ENCODE measurements at regions not wholly inside any gene's neighbourhood (a gene's known extent, or its start where the extent isn't known, plus 50 kb on each side); places are given as distances from the start of the nearest gene placed in this dataset.

DNA sequence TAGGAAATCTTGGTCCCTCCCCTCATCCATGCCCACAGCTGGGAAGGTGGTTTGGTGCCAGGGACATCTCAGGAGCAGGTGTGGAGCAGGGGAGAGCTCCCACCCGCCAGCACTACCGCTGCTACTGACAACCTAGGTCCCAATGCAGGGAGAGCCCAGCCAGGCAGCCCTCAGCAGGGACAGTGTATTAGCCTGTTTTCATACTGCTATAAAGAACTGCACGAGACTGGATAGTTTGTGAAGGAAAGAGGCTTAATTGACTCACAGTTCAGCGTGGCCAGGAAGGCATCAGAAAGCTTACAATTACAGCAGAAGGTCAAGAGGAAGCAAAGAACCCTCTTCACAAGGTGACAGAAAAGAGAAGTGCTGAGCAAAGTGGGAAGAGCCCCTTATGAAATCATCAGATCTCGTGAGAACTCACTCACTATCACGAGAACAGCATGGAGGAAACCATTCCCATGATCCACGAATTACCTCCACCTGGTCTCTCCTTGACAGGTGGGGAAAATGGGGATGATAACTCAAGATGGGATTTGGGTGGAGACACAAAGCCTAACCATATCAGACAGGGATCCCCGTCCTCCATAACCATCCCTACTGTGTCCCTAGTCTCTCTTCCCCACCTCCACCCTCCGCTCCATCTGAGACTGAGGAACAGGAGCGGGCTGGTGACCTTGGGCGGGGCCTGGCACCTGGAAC is 218.6 kb downstream of the TBC1D2B start:
- TF ChIP-seq EZH2 (optimal IDR thresholded peaks at IDR 0.05; ENCODE audit: low read depth, low read length), result no peak
- TF ChIP-seq, protein P1, sequence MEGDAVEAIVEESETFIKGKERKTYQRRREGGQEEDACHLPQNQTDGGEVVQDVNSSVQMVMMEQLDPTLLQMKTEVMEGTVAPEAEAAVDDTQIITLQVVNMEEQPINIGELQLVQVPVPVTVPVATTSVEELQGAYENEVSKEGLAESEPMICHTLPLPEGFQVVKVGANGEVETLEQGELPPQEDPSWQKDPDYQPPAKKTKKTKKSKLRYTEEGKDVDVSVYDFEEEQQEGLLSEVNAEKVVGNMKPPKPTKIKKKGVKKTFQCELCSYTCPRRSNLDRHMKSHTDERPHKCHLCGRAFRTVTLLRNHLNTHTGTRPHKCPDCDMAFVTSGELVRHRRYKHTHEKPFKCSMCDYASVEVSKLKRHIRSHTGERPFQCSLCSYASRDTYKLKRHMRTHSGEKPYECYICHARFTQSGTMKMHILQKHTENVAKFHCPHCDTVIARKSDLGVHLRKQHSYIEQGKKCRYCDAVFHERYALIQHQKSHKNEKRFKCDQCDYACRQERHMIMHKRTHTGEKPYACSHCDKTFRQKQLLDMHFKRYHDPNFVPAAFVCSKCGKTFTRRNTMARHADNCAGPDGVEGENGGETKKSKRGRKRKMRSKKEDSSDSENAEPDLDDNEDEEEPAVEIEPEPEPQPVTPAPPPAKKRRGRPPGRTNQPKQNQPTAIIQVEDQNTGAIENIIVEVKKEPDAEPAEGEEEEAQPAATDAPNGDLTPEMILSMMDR (IDR thresholded peaks at IDR 0.05; ENCODE audit: low read length), result no peak
- TF ChIP-seq EZH2phosphoT487 (IDR thresholded peaks at IDR 0.05; ENCODE audit: low read length), result no peak

All from MM.1S (cell line).